ENCODE measurements at regions not wholly inside any gene's neighbourhood (a gene's known extent, or its start where the extent isn't known, plus 50 kb on each side); places are given as distances from the start of the nearest gene placed in this dataset.

DNA sequence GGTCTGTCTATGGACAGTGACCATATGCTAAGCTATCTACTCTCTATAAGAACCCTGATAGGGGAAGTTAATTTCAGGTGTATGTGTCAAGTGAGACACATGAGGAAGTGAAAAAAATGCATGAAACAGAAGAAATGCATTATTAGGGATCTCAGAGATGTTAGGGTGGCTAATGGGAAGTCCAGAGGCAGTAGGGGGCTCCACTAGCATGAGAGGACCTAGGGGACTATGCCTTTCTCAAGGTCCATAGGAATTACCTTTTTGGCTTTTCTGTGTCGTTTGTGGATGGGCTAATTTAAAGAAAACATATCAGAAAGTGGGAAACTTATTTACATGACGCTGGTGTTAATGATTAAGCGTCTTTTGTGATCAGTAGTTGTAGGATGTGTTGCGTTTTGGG lies 1653.2 kb downstream of the DPP10 start:
- Histone ChIP-seq H3K9me3 (no peaks in the 10 kb centered on the region), H3K36me3 (no peaks in the 10 kb centered on the region), H3K4me1 (no peaks in the 10 kb centered on the region), H3K27ac (no peak overlapping the region), H3K27me3 (no peaks in the 10 kb centered on the region), H3K4me3 (no peak overlapping the region)
- DNase-seq (no peak), ATAC-seq (no peak)
- no peak for TF ChIP-seq POLR2A (IDR thresholded peaks at IDR 0.05)
- TF ChIP-seq, protein P1, sequence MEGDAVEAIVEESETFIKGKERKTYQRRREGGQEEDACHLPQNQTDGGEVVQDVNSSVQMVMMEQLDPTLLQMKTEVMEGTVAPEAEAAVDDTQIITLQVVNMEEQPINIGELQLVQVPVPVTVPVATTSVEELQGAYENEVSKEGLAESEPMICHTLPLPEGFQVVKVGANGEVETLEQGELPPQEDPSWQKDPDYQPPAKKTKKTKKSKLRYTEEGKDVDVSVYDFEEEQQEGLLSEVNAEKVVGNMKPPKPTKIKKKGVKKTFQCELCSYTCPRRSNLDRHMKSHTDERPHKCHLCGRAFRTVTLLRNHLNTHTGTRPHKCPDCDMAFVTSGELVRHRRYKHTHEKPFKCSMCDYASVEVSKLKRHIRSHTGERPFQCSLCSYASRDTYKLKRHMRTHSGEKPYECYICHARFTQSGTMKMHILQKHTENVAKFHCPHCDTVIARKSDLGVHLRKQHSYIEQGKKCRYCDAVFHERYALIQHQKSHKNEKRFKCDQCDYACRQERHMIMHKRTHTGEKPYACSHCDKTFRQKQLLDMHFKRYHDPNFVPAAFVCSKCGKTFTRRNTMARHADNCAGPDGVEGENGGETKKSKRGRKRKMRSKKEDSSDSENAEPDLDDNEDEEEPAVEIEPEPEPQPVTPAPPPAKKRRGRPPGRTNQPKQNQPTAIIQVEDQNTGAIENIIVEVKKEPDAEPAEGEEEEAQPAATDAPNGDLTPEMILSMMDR (IDR thresholded peaks at IDR 0.05 in 4 of 5, conservative IDR thresholded peaks at IDR 0.05 in 1 of 5), result no peak
- intact Hi-C loops (cut with DNase I; ENCODE audit: low total_unique reads), result no loop called here
- in situ Hi-C loops (cut with MboI; ENCODE audit: low sequenced_read_pairs in 4 of 4), result no loop called here

- in situ Hi-C loops (cut with MboI; ENCODE audit: low sequenced_read_pairs in 4 of 4) (no loop called here), intact Hi-C loops (cut with DNase I; ENCODE audit: low total_unique reads) (no loop called here)
Observed at GRCh38 chr2:116098049-116098448, 1655.6 kb downstream of the DPP10 start.

DNA sequence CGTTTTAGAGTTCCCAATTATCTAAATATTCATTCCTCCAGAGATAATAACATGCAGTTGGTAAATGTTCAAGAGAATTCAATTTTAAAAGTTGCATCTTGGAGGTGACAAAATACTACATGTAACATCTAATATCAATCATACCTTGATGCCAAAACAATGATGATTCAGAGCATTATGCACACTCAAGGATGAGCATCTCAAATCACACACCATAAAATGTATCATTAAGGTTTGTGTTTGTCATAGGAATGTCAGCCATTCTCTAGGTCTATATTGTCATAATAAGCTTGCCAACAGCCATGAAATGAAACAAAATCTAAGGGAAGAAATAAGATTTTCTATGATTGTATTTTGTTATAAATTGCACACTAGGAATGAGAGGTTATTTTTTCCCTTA lies 1667.0 kb downstream of the DPP10 start:
- Histone ChIP-seq H3K27me3 (no peaks in the 10 kb centered on the region), H3K36me3 (no peaks in the 10 kb centered on the region), H3K4me3 (no peak overlapping the region), H3K4me1 (no peaks in the 10 kb centered on the region), H3K27ac (no peak overlapping the region), H3K9me3 (no peaks in the 10 kb centered on the region)
- DNase-seq (no peak), ATAC-seq (no peak)
- in situ Hi-C loops (cut with MboI; ENCODE audit: low sequenced_read_pairs in 4 of 4), result no loop called here
- TF ChIP-seq POLR2A (IDR thresholded peaks at IDR 0.05), result no peak
- TF ChIP-seq, protein P1 (IDR thresholded peaks at IDR 0.05 in 4 of 5, conservative IDR thresholded peaks at IDR 0.05 in 1 of 5), result no peak
- intact Hi-C loops (cut with DNase I; ENCODE audit: low total_unique reads), result no loop called here

More at GRCh38 chr2:116098049-116098448, 1655.6 kb downstream of the DPP10 start:
- Histone ChIP-seq H3K36me3 (no peaks in the 10 kb centered on the region), H3K9me3 (no peaks in the 10 kb centered on the region), H3K4me3 (no peak overlapping the region), H3K27me3 (no peaks in the 10 kb centered on the region), H3K27ac (no peak overlapping the region), H3K4me1 (no peaks in the 10 kb centered on the region)
- no peak for DNase-seq
- TF ChIP-seq, protein P1 (IDR thresholded peaks at IDR 0.05 in 4 of 5, conservative IDR thresholded peaks at IDR 0.05 in 1 of 5), result no peak
- TF ChIP-seq POLR2A (IDR thresholded peaks at IDR 0.05), result no peak
- no peak for ATAC-seq

- ATAC-seq, result no peak
Observed at GRCh38 chr2:116117845-116118244, 1675.4 kb downstream of the DPP10 start.

DNA sequence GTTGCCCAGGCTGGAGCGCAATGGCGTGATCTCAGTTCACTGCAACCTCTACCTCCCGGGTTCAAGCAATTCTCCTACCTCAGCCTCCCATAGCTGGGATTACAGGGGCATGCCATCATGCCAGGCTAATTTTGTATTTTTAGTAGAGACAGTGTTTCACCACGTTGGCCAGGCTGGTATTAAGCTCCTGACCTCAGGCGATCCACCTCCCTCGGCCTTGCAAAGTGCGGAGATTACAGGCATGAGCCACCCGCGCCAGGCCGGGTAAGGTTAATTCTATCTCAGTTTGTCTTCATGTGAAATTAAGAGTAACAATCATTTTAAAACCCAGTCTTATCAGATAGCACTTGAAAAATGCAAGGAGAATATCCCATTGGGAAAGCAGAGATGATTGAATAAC lies 1681.7 kb upstream of the DDX18 start:
- intact Hi-C loops (cut with DNase I; ENCODE audit: low total_unique reads) (no loop called here), in situ Hi-C loops (cut with MboI; ENCODE audit: low sequenced_read_pairs in 4 of 4) (no loop called here)
- H3K27me3 ChIP-seq, result no peaks in the 10 kb centered on the region
- DNase-seq (no peak), ATAC-seq (no peak)
- H3K27ac ChIP-seq, result no peak overlapping the region
- H3K36me3 ChIP-seq, result no peaks in the 10 kb centered on the region
- no peaks in the 10 kb centered on the region for H3K9me3 ChIP-seq
- no peaks in the 10 kb centered on the region for H3K4me1 ChIP-seq
- TF ChIP-seq POLR2A (IDR thresholded peaks at IDR 0.05), result no peak
- TF ChIP-seq, protein P1 (IDR thresholded peaks at IDR 0.05 in 4 of 5, conservative IDR thresholded peaks at IDR 0.05 in 1 of 5), result no peak
- no peak overlapping the region for H3K4me3 ChIP-seq

More at GRCh38 chr2:116117845-116118244, 1675.4 kb downstream of the DPP10 start:
- Histone ChIP-seq H3K27me3 (no peaks in the 10 kb centered on the region), H3K4me3 (no peak overlapping the region), H3K27ac (no peak overlapping the region), H3K9me3 (no peaks in the 10 kb centered on the region), H3K4me1 (no peaks in the 10 kb centered on the region), H3K36me3 (no peaks in the 10 kb centered on the region)
- TF ChIP-seq, protein P1 (IDR thresholded peaks at IDR 0.05 in 4 of 5, conservative IDR thresholded peaks at IDR 0.05 in 1 of 5), result no peak
- TF ChIP-seq POLR2A (IDR thresholded peaks at IDR 0.05), result no peak
- no peak for DNase-seq
- intact Hi-C loops (cut with DNase I; ENCODE audit: low total_unique reads), result no loop called here
- in situ Hi-C loops (cut with MboI; ENCODE audit: low sequenced_read_pairs in 4 of 4), result no loop called here
